Smooth muscle cell (in vitro differentiated cells): ENCODE measurements at regions not wholly inside any gene's neighbourhood (a gene's known extent, or its start where the extent isn't known, plus 50 kb on each side); places are given as distances from the start of the nearest gene placed in this dataset.
"Not testable (repeated sequence)": the region's sequence is repeated elsewhere in the genome, so short reads cannot be mapped to it uniquely, and the experiment has no call there.

Experiments used
- DNase-seq: peaks from one replicate; lab custom pipeline; 2025; ENCODE audit not compliant: unreplicated experiment; lab: John Stamatoyannopoulos, UW
- H2AFZ ChIP-seq: fragments of 200-600 bp; sonication (generic); 2 replicates; pipeline ENCODE4 v1.6.0; 2016; ENCODE audit warnings: antibody characterized with exemption, low read depth, mild to moderate bottlenecking
- H3F3A ChIP-seq: fragments of 200-600 bp; sonication (generic); 2 replicates; pipeline ENCODE4 v1.6.0; 2017; ENCODE audit warnings: antibody characterized with exemption, low read depth
- H3K27ac ChIP-seq: fragments of 200-600 bp; sonication (generic); 2 replicates; pipeline ENCODE4 v1.5.1; 2016; ENCODE audit warnings: low read depth, mild to moderate bottlenecking
- H3K27me3 ChIP-seq: fragments of 200-600 bp; sonication (generic); 2 replicates; pipeline ENCODE4 v1.6.1; 2016; ENCODE audit warnings: low read depth, mild to moderate bottlenecking
- H3K36me3 ChIP-seq: fragments of 200-600 bp; sonication (generic); 2 replicates; pipeline ENCODE4 v1.5.1; 2016; ENCODE audit warnings: low read depth
- H3K4me1 ChIP-seq: fragments of 200-600 bp; sonication (generic); 2 replicates; pipeline ENCODE4 v1.5.1; 2016; ENCODE audit warnings: low read depth
- H3K4me2 ChIP-seq: fragments of 200-600 bp; sonication (generic); 2 replicates; pipeline ENCODE4 v1.6.0; 2016; ENCODE audit warnings: mild to moderate bottlenecking
- H3K4me3 ChIP-seq: fragments of 200-600 bp; sonication (generic); 2 replicates; pipeline ENCODE4 v1.5.1; 2016; ENCODE audit warnings: mild to moderate bottlenecking
- H3K79me2 ChIP-seq: fragments of 200-600 bp; sonication (generic); 2 replicates; pipeline ENCODE4 v1.6.0; 2016; ENCODE audit warnings: low read depth, mild to moderate bottlenecking
- H3K9ac ChIP-seq: fragments of 200-600 bp; sonication (generic); 2 replicates; pipeline ENCODE4 v1.6.0; 2016; ENCODE audit warnings: low read depth
- H3K9me3 ChIP-seq: fragments of 200-600 bp; sonication (generic); replicated peaks from 2 replicates; pipeline ENCODE4 v1.5.1; 2016; ENCODE audit warnings: low read depth
- H4K20me1 ChIP-seq: fragments of 200-600 bp; sonication (generic); 2 replicates; pipeline ENCODE4 v1.6.0; 2016; ENCODE audit warnings: low read depth
- CTCF ChIP-seq: fragments of 200-600 bp; sonication (generic); IDR thresholded peaks from 2 replicates; pipeline ENCODE4 v1.5.1; 2017; ENCODE audit warnings: borderline replicate concordance, mild to moderate bottlenecking, antibody characterized with exemption; ENCODE audit not compliant: insufficient read depth, poor library complexity, severe bottlenecking
- WGBS: methylation state at CpG from one replicate; pipeline ENCODE4 v1.1.7; 2016; ENCODE audit warnings: low lambda C conversion rate; 5-methylcytosine and 5-hydroxymethylcytosine counted together

- no peaks in the 10 kb centered on the region for H3K9me3 ChIP-seq
- no peak for TF ChIP-seq CTCF
- H3F3A ChIP-seq, result no peaks in the 10 kb centered on the region
- no peak overlapping the region for H3K27ac ChIP-seq
- WGBS, result 86% methylated on average over 1 of the region's 1 CpG
- no peaks in the 10 kb centered on the region for H3K27me3 ChIP-seq
- no peaks in the 10 kb centered on the region for H3K4me1 ChIP-seq
- no peak overlapping the region for H2AFZ ChIP-seq
- H3K4me3 ChIP-seq, result no peak overlapping the region
- H3K4me2 ChIP-seq, result no peak overlapping the region
- H3K36me3 ChIP-seq, result no peaks in the 10 kb centered on the region
- no peaks in the 10 kb centered on the region for H4K20me1 ChIP-seq
- no peak for DNase-seq
- no peak overlapping the region for H3K9ac ChIP-seq
- H3K79me2 ChIP-seq, result no peaks in the 10 kb centered on the region
These were observed 235.3 kb upstream of the MME start for GRCh38 chr3:154844863-154845262.

- Histone ChIP-seq H3K79me2 (no peaks in the 10 kb centered on the region), H3K9ac (no peak overlapping the region), H4K20me1 (no peaks in the 10 kb centered on the region), H3K27ac (no peak overlapping the region), H3K4me2 (no peak overlapping the region), H3K4me1 (no peaks in the 10 kb centered on the region), H3K4me3 (no peak overlapping the region), H3F3A (no peaks in the 10 kb centered on the region), H3K9me3 (no peaks in the 10 kb centered on the region), H2AFZ (no peak overlapping the region), H3K27me3 (no peaks in the 10 kb centered on the region), H3K36me3 (no peaks in the 10 kb centered on the region)
- no peak for DNase-seq
- no peak for TF ChIP-seq CTCF
- WGBS, result 55% methylated on average over 1 of the region's 1 CpG
These were observed 236.5 kb upstream of the MME start for GRCh38 chr3:154843647-154844046.

- Histone ChIP-seq H3K9ac (no peak overlapping the region), H3K4me3 (no peak overlapping the region), H3K4me2 (no peak overlapping the region), H3K36me3 (no peaks in the 10 kb centered on the region), H3K27me3 (no peaks in the 10 kb centered on the region), H3F3A (no peaks in the 10 kb centered on the region), H4K20me1 (no peaks in the 10 kb centered on the region), H2AFZ (no peak overlapping the region), H3K9me3 (no peaks in the 10 kb centered on the region), H3K4me1 (no peaks in the 10 kb centered on the region), H3K79me2 (no peaks in the 10 kb centered on the region), H3K27ac (no peak overlapping the region)
- no peak for TF ChIP-seq CTCF
- DNase-seq, result no peak
- WGBS, result 97% methylated on average over 2 of the region's 2 CpGs
These were observed 237.6 kb upstream of the MME start for GRCh38 chr3:154842536-154842935.

- no peaks in the 10 kb centered on the region for H3K9me3 ChIP-seq
- no peaks in the 10 kb centered on the region for H4K20me1 ChIP-seq
- H3K4me3 ChIP-seq, result no peak overlapping the region
- H3K36me3 ChIP-seq, result no peaks in the 10 kb centered on the region
- H3K4me1 ChIP-seq, result no peaks in the 10 kb centered on the region
- TF ChIP-seq CTCF, result no peak
- H3K27ac ChIP-seq, result no peak overlapping the region
- H2AFZ ChIP-seq, result no peak overlapping the region
- H3K4me2 ChIP-seq, result no peak overlapping the region
- no peaks in the 10 kb centered on the region for H3F3A ChIP-seq
- DNase-seq, result no peak
- no peak overlapping the region for H3K9ac ChIP-seq
- 76% methylated on average over 3 of the region's 3 CpGs for WGBS
- no peaks in the 10 kb centered on the region for H3K27me3 ChIP-seq
- H3K79me2 ChIP-seq, result no peaks in the 10 kb centered on the region
These were observed 244.5 kb upstream of the MME start for GRCh38 chr3:154835639-154836038.

GRCh38 chr3:154834831-154835230, 245.3 kb upstream of the MME start:
- WGBS, result 77% methylated on average over 12 of the region's 12 CpGs
- H4K20me1 ChIP-seq, result not testable (repeated sequence)

More at GRCh38 chr3:154834831-154835230, 245.3 kb upstream of the MME start:
- not testable (repeated sequence) for DNase-seq, H3K27me3 ChIP-seq, H3K79me2 ChIP-seq, H3K4me3 ChIP-seq, H3K36me3 ChIP-seq, H3K9ac ChIP-seq, H3K9me3 ChIP-seq, H3K4me1 ChIP-seq, H3F3A ChIP-seq, H3K4me2 ChIP-seq, H3K27ac ChIP-seq, H2AFZ ChIP-seq
